Hepatocyte (in vitro differentiated cells): ENCODE measurements at regions not wholly inside any gene's neighbourhood (a gene's known extent, or its start where the extent isn't known, plus 50 kb on each side); places are given as distances from the start of the nearest gene placed in this dataset.

Experiments
- CTCF ChIP-seq: fragments of 200-600 bp; sonication (generic); IDR thresholded peaks from 2 replicates; pipeline ENCODE4 v1.5.1; 2016; ENCODE audit warnings: antibody characterized with exemption, mild to moderate bottlenecking; ENCODE audit not compliant: poor library complexity
- EZH2 ChIP-seq: fragments of 200-600 bp; sonication (generic); IDR thresholded peaks from 2 replicates; pipeline ENCODE4 v1.6.1; 2016; ENCODE audit warnings: antibody characterized with exemption, mild to moderate bottlenecking, borderline replicate concordance

GRCh38 chr22:48217596-48217995, 1455.1 kb downstream of the TBC1D22A start:
- TF ChIP-seq CTCF, result no peak
- no peak for TF ChIP-seq EZH2
